Colonic mucosa (tissue), 4 donors: ENCODE measurements at regions not wholly inside any gene's neighbourhood (a gene's known extent, or its start where the extent isn't known, plus 50 kb on each side); places are given as distances from the start of the nearest gene placed in this dataset.
"Not testable (repeated sequence)": the region's sequence is repeated elsewhere in the genome, so short reads cannot be mapped to it uniquely, and the experiment has no call there.

Experiments used
- DNase-seq: peaks from one replicate; pipeline ENCODE4 v3.0.0-alpha.2; 2020
- H3K27ac ChIP-seq: fragments of 200-600 bp; one replicate; pipeline ENCODE4 v1.8.0; 2021
- H3K27me3 ChIP-seq: fragments of 200-600 bp; one replicate; pipeline ENCODE4 v1.8.0; 2021
- H3K36me3 ChIP-seq: fragments of 200-600 bp; one replicate; pipeline ENCODE4 v1.8.0; 2021
- H3K4me1 ChIP-seq: fragments of 200-600 bp; one replicate; pipeline ENCODE4 v1.8.0; 2021; ENCODE audit warnings: mild to moderate bottlenecking
- H3K4me3 ChIP-seq: fragments of 200-600 bp; one replicate; pipeline ENCODE4 v1.8.0; 2021
- H3K9ac ChIP-seq, 2 donors: one replicate each; pipeline ENCODE4 v1.7.0; 2013; ENCODE audit warnings: control low read depth in 2 of 2, low read depth in 2 of 2, low read length in 2 of 2
- H3K9me3 ChIP-seq: fragments of 200-600 bp; one replicate; pipeline ENCODE4 v1.8.0; 2021
- CTCF ChIP-seq: fragments of 200-600 bp; IDR thresholded peaks from one replicate; pipeline ENCODE4 v1.8.0; 2022; ENCODE audit warnings: antibody characterized with exemption, mild to moderate bottlenecking
- intact Hi-C: fragments of 100-400 bp; cut with DNase I; formaldehyde crosslinking; loops from one replicate; pipeline ENCODE4 v1.14.1; 2022
- donor health status: healthy.
- donor health status: DM: no; HTN: no; CAD: no.
- donor health status: DM: no; HTN: no; CAD: no.

GRCh38 chr10:9939716-9940115 lies 1078.0 kb upstream of the CELF2 start:
- no peak for TF ChIP-seq CTCF
- Histone ChIP-seq H3K27me3 (no peaks in the 10 kb centered on the region), H3K27ac (no peak overlapping the region), H3K4me1 (no peaks in the 10 kb centered on the region), H3K36me3 (no peaks in the 10 kb centered on the region), H3K9ac (no peak overlapping the region), H3K4me3 (no peak overlapping the region), H3K9me3 (no peaks in the 10 kb centered on the region)
- DNase-seq = no peak
- intact Hi-C loops = no loop called here

GRCh38 chr10:9944690-9945089 lies 1073.0 kb upstream of the CELF2 start:
- Histone ChIP-seq H3K9me3 (no peaks in the 10 kb centered on the region), H3K9ac (no peak overlapping the region), H3K27me3 (no peaks in the 10 kb centered on the region), H3K36me3 (no peaks in the 10 kb centered on the region), H3K4me1 (no peaks in the 10 kb centered on the region), H3K4me3 (no peak overlapping the region), H3K27ac (no peak overlapping the region)
- TF ChIP-seq CTCF = no peak
- DNase-seq = no peak
- intact Hi-C loops = no loop called here

- Histone ChIP-seq H3K4me3 (no peak overlapping the region), H3K36me3 (no peaks in the 10 kb centered on the region), H3K27me3 (no peaks in the 10 kb centered on the region), H3K27ac (no peak overlapping the region), H3K4me1 (no peaks in the 10 kb centered on the region), H3K9ac (no peak overlapping the region), H3K9me3 (no peaks in the 10 kb centered on the region)
- intact Hi-C loops = no loop called here
- no peak for DNase-seq
- no peak for TF ChIP-seq CTCF
Measured at GRCh38 chr10:9950070-9950469, 1067.6 kb upstream of the CELF2 start.

GRCh38 chr10:9951481-9952257 lies 1066.0 kb upstream of the CELF2 start:
- intact Hi-C loops = no loop called here
- Histone ChIP-seq H3K9ac (no peak overlapping the region), H3K9me3 (no peaks in the 10 kb centered on the region), H3K27ac (no peak overlapping the region), H3K36me3 (no peaks in the 10 kb centered on the region), H3K4me3 (no peak overlapping the region), H3K4me1 (no peaks in the 10 kb centered on the region), H3K27me3 (no peaks in the 10 kb centered on the region)
- TF ChIP-seq CTCF = no peak
- DNase-seq = no peak

GRCh38 chr10:9957351-9957750 lies 1060.3 kb upstream of the CELF2 start:
- intact Hi-C loops = no loop called here
- Histone ChIP-seq H3K27me3 (no peaks in the 10 kb centered on the region), H3K9ac (no peak overlapping the region), H3K36me3 (no peaks in the 10 kb centered on the region), H3K4me1 (no peaks in the 10 kb centered on the region), H3K4me3 (no peak overlapping the region), H3K9me3 (no peaks in the 10 kb centered on the region), H3K27ac (no peak overlapping the region)
- no peak for TF ChIP-seq CTCF
- DNase-seq = no peak

- DNase-seq, H3K4me3 ChIP-seq, H3K9me3 ChIP-seq, H3K27ac ChIP-seq, intact Hi-C loops, H3K27me3 ChIP-seq, H3K36me3 ChIP-seq, H3K9ac ChIP-seq, H3K4me1 ChIP-seq: not testable (repeated sequence)
Measured at GRCh38 chr10:9957876-9958275, 1059.8 kb upstream of the CELF2 start.
